SHP77 treated with DMSO at 0.1 percent for 48 hours (cell line): ENCODE measurements at regions not wholly inside any gene's neighbourhood (a gene's known extent, or its start where the extent isn't known, plus 50 kb on each side); places are given as distances from the start of the nearest gene placed in this dataset.

Experiments used
- DNase-seq: peaks from one replicate; lab custom pipeline; 2025; lab: John Stamatoyannopoulos, UW

DNA sequence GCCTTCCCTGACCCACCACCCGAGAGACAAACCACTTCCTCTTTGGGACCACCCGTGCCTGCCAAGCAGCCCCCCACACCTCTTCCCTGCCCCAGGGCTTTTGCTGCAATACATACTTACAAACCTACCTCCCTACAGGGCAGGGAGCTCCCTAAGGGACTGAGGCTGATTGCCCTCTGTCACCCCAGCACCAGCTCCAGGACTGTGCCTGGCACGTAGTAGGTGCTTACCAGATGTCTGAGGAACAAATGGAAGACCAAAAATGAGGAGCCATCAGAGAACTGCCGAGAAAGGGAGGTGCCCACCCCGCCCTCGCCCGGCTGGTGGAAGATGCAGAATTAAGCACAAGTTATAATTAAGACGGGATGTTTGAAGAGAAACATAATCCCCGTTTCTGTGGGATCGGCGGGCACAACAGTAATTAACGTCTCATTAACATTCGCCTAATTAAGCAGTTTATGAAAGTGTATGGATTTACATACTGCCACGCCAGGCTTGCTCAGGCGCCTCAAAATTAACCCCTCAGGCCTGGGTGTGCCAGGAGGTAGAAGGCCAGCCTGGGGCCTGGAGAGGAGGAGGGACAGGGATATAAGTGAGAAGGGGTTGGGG lies 130.1 kb upstream of the LINGO1 start:
- no peak for DNase-seq

DNA sequence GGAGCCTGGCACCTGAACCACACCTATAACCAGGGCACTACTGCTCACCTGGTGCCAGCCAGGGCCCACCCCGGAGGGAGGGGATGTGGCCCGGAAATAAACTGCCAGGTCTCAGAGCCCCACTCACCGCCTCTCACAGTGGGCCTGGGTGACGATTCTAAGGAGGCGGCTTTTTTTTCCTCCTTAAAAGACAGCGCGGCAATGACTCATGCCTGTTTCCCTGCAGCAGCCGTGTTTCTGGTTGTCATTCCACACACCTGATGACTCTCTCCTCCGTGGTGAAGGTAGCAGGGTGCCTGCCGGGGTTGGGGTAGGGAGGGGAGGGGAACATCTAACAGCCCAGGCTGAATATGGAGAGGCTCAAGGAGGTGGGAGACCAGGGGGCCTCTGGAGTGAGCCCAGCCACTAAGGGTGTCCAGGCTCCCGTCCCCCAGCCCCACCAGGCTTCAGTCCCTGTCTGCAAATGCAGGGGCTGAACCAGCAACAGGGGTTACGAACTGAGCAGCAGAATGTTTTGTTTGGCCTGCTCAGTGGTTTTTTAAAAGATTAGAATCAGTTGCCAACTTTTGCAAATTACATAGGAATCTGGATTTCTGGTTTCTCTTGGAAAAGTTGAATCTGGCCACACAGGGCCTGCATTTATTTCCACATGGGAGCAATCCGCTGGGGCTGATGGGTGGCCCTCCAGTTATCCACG lies 127.3 kb upstream of the LINGO1 start:
- no peak for DNase-seq

GRCh38 chr15:77753939-77754338 lies 121.2 kb upstream of the LINGO1 start:
- DNase-seq, result no peak

- DNase-seq, result no peak
These were observed 120.7 kb upstream of the LINGO1 start for GRCh38 chr15:77753281-77753873.

GRCh38 chr15:77749998-77750540 lies 117.4 kb upstream of the LINGO1 start:
- DNase-seq, result no peak

DNA sequence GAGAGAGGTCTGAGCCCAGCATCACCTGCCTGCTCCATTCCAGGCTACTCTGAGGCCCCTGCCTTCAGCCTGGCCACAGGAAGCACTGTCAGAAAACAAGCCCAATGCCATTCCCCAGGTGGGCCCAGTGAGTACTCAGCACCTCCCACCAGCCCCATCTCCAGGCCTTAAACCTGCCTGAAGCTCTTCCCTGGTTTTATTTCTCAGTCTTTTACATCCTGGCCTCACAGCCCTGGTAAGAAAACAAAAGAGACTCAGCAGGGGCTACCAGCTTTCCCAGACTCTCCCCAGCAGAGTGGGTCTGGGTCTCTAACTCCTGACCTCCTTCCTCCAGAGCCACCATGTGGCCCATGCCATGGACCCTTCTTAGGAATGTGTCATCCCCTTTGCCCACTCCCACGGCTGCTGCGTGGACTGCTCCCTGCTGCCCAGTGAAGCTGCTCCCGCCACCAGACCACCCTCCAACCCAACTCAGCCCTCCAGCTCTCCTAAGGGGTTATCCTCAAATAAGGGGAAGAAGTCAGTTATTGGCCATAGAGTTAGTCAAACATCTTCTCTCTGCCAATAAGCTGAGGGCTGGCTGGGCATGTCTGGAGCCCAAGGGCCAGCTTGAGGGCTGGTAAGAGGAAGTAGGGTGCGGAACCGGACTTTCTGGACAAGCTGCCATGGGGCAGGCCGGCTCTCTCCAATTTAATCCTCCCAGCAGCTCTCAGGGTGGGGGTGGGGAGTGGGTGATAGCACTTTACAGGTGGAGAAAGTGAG lies 116.7 kb upstream of the LINGO1 start:
- DNase-seq, result no peak

GRCh38 chr15:77748078-77749064 lies 115.7 kb upstream of the LINGO1 start:
- DNase-seq, result no peak

DNA sequence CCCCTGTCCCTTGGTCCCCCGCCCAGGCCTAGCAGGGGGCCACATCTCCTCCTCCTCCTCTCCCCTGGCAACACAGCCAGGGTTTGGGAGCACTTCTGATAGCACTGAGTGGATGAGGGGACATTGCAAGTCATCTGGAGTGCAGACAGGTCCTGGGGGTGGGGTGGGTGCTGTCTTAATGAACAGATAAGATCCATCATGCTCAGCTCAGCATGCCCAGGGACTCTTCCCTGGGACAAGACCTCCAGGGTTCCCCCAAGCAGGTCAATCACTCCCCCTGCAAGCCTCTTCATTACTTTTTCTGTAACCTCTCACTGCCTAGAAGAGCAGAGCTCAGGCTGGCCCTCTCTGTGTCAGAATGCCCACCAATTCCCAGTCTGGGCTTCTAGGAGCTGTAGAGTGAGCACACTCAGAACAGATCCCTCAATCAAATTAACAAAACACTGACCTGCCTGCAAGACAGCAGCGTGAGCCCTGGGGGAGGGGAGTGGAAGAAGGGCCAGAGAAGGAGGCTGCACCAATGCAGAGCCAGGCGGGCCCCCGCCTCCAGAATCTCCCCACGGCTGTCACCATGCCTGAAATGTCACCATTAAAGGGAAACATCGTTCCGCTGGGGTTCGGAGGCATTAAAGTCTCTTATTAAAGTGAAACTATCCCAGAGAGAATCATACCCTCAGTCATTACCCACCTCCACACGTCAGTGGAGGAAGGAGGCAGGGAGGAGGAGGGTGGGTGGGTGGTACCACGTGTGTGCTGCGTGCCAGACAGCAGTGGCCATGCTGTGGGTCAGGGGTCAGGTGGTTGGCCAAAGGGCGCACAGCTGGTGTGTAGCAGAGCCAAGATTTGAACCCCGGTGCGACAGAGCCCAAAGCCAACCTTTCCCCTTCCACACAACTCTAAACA lies 114.7 kb upstream of the LINGO1 start:
- DNase-seq, result no peak

GRCh38 chr15:77746254-77747174 lies 113.8 kb upstream of the LINGO1 start:
- DNase-seq, result no peak

GRCh38 chr15:77744398-77744797 lies 111.7 kb upstream of the LINGO1 start:
- no peak for DNase-seq

DNA sequence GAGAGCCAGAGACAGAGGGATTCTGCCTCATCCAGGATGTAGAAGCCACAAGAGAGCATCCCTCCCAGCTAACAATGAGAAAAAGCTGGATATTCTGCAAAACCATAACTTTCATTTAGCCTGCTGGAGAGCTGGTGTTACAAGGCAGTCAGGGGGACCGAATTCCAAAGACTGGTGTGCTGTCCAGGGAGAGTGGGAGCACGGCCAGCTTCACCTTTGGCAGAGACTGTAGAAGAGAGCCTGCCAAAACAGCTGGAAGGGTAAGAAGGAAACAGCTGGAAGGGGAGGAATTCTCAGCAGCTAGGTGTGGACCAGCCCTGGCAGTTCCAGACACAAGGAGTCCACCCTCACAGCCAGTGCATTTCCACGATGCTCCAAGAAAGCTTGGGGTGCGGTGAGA lies 109.9 kb upstream of the LINGO1 start:
- DNase-seq, result no peak

GRCh38 chr15:77742127-77742526 lies 109.4 kb upstream of the LINGO1 start:
- no peak for DNase-seq

DNA sequence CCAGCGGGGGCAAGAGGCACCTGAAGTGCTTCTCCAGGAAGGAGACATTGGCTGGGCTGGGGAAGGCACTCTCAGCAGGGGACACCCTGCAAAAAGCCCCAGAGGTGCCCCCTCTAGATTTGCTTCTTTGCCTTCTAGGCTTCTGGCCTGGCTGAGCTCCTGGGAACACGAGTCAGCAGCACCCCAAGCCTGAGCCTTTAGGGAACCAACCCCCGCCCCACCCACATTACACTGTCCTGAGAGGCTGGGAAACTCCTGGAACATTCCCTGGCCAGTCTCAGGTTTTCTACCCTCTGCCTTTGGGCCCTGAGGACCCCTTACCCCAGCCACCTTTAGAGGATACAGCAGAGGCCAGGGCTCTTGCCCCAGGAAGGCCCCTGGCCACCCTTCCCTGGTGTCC lies 108.4 kb upstream of the LINGO1 start:
- DNase-seq, result no peak

- DNase-seq, result no peak
These were observed 107.1 kb upstream of the LINGO1 start for GRCh38 chr15:77739591-77740378.

GRCh38 chr15:77738441-77739302 lies 106.0 kb upstream of the LINGO1 start:
- DNase-seq, result no peak

GRCh38 chr15:77738038-77738370 lies 105.3 kb upstream of the LINGO1 start:
- DNase-seq, result no peak

- DNase-seq, result no peak
These were observed 104.7 kb upstream of the LINGO1 start for GRCh38 chr15:77737238-77738037.
